ENCODE measurements at regions not wholly inside any gene's neighbourhood (a gene's known extent, or its start where the extent isn't known, plus 50 kb on each side); places are given as distances from the start of the nearest gene placed in this dataset.

- DNase-seq (ENCODE audit: low read depth): no peak
- no peak for TF ChIP-seq CTCF (conservative IDR thresholded peaks at IDR 0.05; ENCODE audit: control insufficient read depth, insufficient read depth, low read depth, low read length)
- H3K4me3 ChIP-seq (ENCODE audit: control insufficient read depth, low read depth, low read length): no peak overlapping the region
Measured at GRCh38 chr4:140246216-140246615, 92.2 kb upstream of the MAML3 start.

GRCh38 chr4:140244328-140244727, 90.3 kb upstream of the MAML3 start:
- TF ChIP-seq CTCF (conservative IDR thresholded peaks at IDR 0.05; ENCODE audit: control insufficient read depth, insufficient read depth, low read depth, low read length): no peak
- DNase-seq (ENCODE audit: low read depth): no peak
- no peak overlapping the region for H3K4me3 ChIP-seq (ENCODE audit: control insufficient read depth, low read depth, low read length)

- no peak for TF ChIP-seq CTCF (conservative IDR thresholded peaks at IDR 0.05; ENCODE audit: control insufficient read depth, insufficient read depth, low read depth, low read length)
- no peak overlapping the region for H3K4me3 ChIP-seq (ENCODE audit: control insufficient read depth, low read depth, low read length)
- DNase-seq (ENCODE audit: low read depth): no peak
Measured at GRCh38 chr4:140243278-140243753, 89.3 kb upstream of the MAML3 start.

- no peak for TF ChIP-seq CTCF (conservative IDR thresholded peaks at IDR 0.05; ENCODE audit: control insufficient read depth, insufficient read depth, low read depth, low read length)
- no peak for DNase-seq (ENCODE audit: low read depth)
- H3K4me3 ChIP-seq (ENCODE audit: control insufficient read depth, low read depth, low read length): no peak overlapping the region
Measured at GRCh38 chr4:140242357-140243277, 88.6 kb upstream of the MAML3 start.

- no peak overlapping the region for H3K4me3 ChIP-seq (ENCODE audit: control insufficient read depth, low read depth, low read length)
- no peak for DNase-seq (ENCODE audit: low read depth)
- TF ChIP-seq CTCF (conservative IDR thresholded peaks at IDR 0.05; ENCODE audit: control insufficient read depth, insufficient read depth, low read depth, low read length): no peak
Measured at GRCh38 chr4:140240237-140240636, 86.3 kb upstream of the MAML3 start.

GRCh38 chr4:140239311-140239710, 85.3 kb upstream of the MAML3 start:
- peak; percentile 68 for DNase-seq (ENCODE audit: low read depth)
- no peak for TF ChIP-seq CTCF (conservative IDR thresholded peaks at IDR 0.05; ENCODE audit: control insufficient read depth, insufficient read depth, low read depth, low read length)
- H3K4me3 ChIP-seq (ENCODE audit: control insufficient read depth, low read depth, low read length): no peak overlapping the region
